Thyroid gland (tissue), 4 donors: ENCODE measurements at regions not wholly inside any gene's neighbourhood (a gene's known extent, or its start where the extent isn't known, plus 50 kb on each side); places are given as distances from the start of the nearest gene placed in this dataset.

Experiments
- DNase-seq, 2 donors: peaks; one replicate each; pipeline ENCODE4 v3.0.0-alpha.2; 2019
- H3K27ac ChIP-seq, 3 donors: fragments of 200-600 bp; sonication (generic); 1 replicate in 2 of 3; 2 replicates in 1 of 3; pipeline ENCODE4 v1.5.1; 2016 to 2019; ENCODE audit warnings: mild to moderate bottlenecking in 1 of 3, moderate library complexity in 1 of 3
- H3K27me3 ChIP-seq: fragments of 200-600 bp; sonication (generic); one replicate; pipeline ENCODE4 v1.5.1; 2019
- H3K36me3 ChIP-seq, 2 donors: fragments of 200-600 bp; sonication (generic); one replicate each; pipeline ENCODE4 v1.5.1; 2016 to 2019
- H3K4me1 ChIP-seq, 2 donors: fragments of 200-600 bp; sonication (generic); one replicate each; pipeline ENCODE4 v1.5.1; 2017 to 2019
- H3K4me3 ChIP-seq, 3 donors: fragments of 200-600 bp; sonication (generic); replicated peaks in 1 of 3; 1 replicate in 2 of 3; 2 replicates in 1 of 3; pipeline ENCODE4 v1.5.1; 2016; ENCODE audit warnings: mild to moderate bottlenecking in 1 of 3
- H3K9me3 ChIP-seq: fragments of 200-600 bp; sonication (generic); one replicate; pipeline ENCODE4 v1.5.1; 2017
- CTCF ChIP-seq, 6 experiments: fragments of 200-600 bp in 3 of 6; fragments of 450-650 bp in 3 of 6; sonication (generic) in 3 of 6; IDR thresholded peaks; one replicate each; pipeline ENCODE4 v1.5.1; 2016 to 2019; ENCODE audit warnings: antibody characterized with exemption in 6 of 6, mild to moderate bottlenecking in 2 of 6, inconsistent platforms in 1 of 6, moderate library complexity in 1 of 6
- POLR2A ChIP-seq, 2 donors: fragments of 450-650 bp; IDR thresholded peaks; one replicate each; pipeline ENCODE4 v1.6.1; 2017; ENCODE audit warnings: antibody characterized with exemption in 2 of 2, mild to moderate bottlenecking in 2 of 2, moderate library complexity in 1 of 2
- WGBS, 2 donors: methylation state at CpG; one replicate each; pipeline ENCODE4 v1.1.5; 2017; 5-methylcytosine and 5-hydroxymethylcytosine counted together
- intact Hi-C: fragments of 100-400 bp; cut with DNase I; formaldehyde crosslinking; loops from one replicate; pipeline ENCODE4 v1.15.1; 2023

- TF ChIP-seq CTCF (IDR thresholded peaks at IDR 0.05) (no peak), POLR2A (IDR thresholded peaks at IDR 0.05) (no peak)
- Histone ChIP-seq H3K27ac (no peak overlapping the region), H3K27me3 (no peaks in the 10 kb centered on the region), H3K36me3 (no peaks in the 10 kb centered on the region), H3K9me3 (no peaks in the 10 kb centered on the region), H3K4me3 (no peak overlapping the region), H3K4me1 (no peaks in the 10 kb centered on the region)
- 88 to 92% methylated on average over 15 of the region's 15 CpGs for WGBS, 2 donors
- no peak for DNase-seq
- intact Hi-C loops: no loop called here
Observed at GRCh38 chr16:50878966-50879615, 137.2 kb downstream of the CYLD start.

GRCh38 chr16:50878536-50878935 is 136.7 kb downstream of the CYLD start:
- no peak for DNase-seq
- no peaks in the 10 kb centered on the region for H3K4me1 ChIP-seq
- H3K36me3 ChIP-seq: no peaks in the 10 kb centered on the region
- no peaks in the 10 kb centered on the region for H3K9me3 ChIP-seq
- 65 to 80% methylated on average over 3 of the region's 3 CpGs for WGBS, 2 donors
- TF ChIP-seq CTCF (IDR thresholded peaks at IDR 0.05) (no peak), POLR2A (IDR thresholded peaks at IDR 0.05) (no peak)
- no peak overlapping the region for H3K27ac ChIP-seq
- no peak overlapping the region for H3K4me3 ChIP-seq
- H3K27me3 ChIP-seq: no peaks in the 10 kb centered on the region
- intact Hi-C loops: no loop called here

- H3K4me1 ChIP-seq: no peaks in the 10 kb centered on the region
- no peak for TF ChIP-seq POLR2A (IDR thresholded peaks at IDR 0.05)
- TF ChIP-seq CTCF (IDR thresholded peaks at IDR 0.05): no peak
- no peaks in the 10 kb centered on the region for H3K36me3 ChIP-seq
- intact Hi-C loops: no loop called here
- no peaks in the 10 kb centered on the region for H3K27me3 ChIP-seq
- 87 to 92% methylated on average over 4 of the region's 4 CpGs for WGBS, 2 donors
- no peak for DNase-seq
- no peak overlapping the region for H3K4me3 ChIP-seq
- H3K9me3 ChIP-seq: no peaks in the 10 kb centered on the region
- H3K27ac ChIP-seq: no peak overlapping the region
Observed at GRCh38 chr16:50876263-50876662, 134.4 kb downstream of the CYLD start.

GRCh38 chr16:50868577-50868976 is 126.7 kb downstream of the CYLD start:
- Histone ChIP-seq H3K4me1 (no peaks in the 10 kb centered on the region), H3K9me3 (no peaks in the 10 kb centered on the region), H3K36me3 (no peaks in the 10 kb centered on the region), H3K27me3 (no peaks in the 10 kb centered on the region), H3K27ac (no peak overlapping the region), H3K4me3 (no peak overlapping the region)
- intact Hi-C loops: no loop called here
- no peak for DNase-seq
- TF ChIP-seq CTCF (IDR thresholded peaks at IDR 0.05): no peak
- TF ChIP-seq POLR2A (IDR thresholded peaks at IDR 0.05): no peak

GRCh38 chr16:50866806-50867205 is 124.9 kb downstream of the CYLD start:
- Histone ChIP-seq H3K4me1 (no peaks in the 10 kb centered on the region), H3K4me3 (no peak overlapping the region), H3K27me3 (no peaks in the 10 kb centered on the region), H3K27ac (no peak overlapping the region), H3K9me3 (no peaks in the 10 kb centered on the region), H3K36me3 (no peaks in the 10 kb centered on the region)
- DNase-seq: no peak
- intact Hi-C loops: no loop called here
- 96 to 97% methylated on average over 2 of the region's 2 CpGs for WGBS, 2 donors
- TF ChIP-seq POLR2A (IDR thresholded peaks at IDR 0.05): no peak
- no peak for TF ChIP-seq CTCF (IDR thresholded peaks at IDR 0.05)
